DOHH2 (cell line): ENCODE measurements at regions not wholly inside any gene's neighbourhood (a gene's known extent, or its start where the extent isn't known, plus 50 kb on each side); places are given as distances from the start of the nearest gene placed in this dataset.

Experiments used
- EZH2phosphoT487 ChIP-seq: fragments of 200-600 bp; sonication (generic); IDR thresholded peaks from 2 replicates; pipeline ENCODE4 v1.6.1; 2017; ENCODE audit warnings: borderline replicate concordance, mild to moderate bottlenecking, antibody characterized with exemption, low read length, moderate library complexity, mixed read lengths
- TF ChIP-seq, protein P1 (sequence below): fragments of 200-600 bp; sonication (generic); IDR thresholded peaks from one replicate; pipeline ENCODE4 v1.5.1; 2014; ENCODE audit warnings: antibody characterized with exemption, mild to moderate bottlenecking, low read depth, low read length; ENCODE audit not compliant: poor library complexity, severe bottlenecking

- TF ChIP-seq, protein P1, sequence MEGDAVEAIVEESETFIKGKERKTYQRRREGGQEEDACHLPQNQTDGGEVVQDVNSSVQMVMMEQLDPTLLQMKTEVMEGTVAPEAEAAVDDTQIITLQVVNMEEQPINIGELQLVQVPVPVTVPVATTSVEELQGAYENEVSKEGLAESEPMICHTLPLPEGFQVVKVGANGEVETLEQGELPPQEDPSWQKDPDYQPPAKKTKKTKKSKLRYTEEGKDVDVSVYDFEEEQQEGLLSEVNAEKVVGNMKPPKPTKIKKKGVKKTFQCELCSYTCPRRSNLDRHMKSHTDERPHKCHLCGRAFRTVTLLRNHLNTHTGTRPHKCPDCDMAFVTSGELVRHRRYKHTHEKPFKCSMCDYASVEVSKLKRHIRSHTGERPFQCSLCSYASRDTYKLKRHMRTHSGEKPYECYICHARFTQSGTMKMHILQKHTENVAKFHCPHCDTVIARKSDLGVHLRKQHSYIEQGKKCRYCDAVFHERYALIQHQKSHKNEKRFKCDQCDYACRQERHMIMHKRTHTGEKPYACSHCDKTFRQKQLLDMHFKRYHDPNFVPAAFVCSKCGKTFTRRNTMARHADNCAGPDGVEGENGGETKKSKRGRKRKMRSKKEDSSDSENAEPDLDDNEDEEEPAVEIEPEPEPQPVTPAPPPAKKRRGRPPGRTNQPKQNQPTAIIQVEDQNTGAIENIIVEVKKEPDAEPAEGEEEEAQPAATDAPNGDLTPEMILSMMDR, result no peak
- no peak for TF ChIP-seq EZH2phosphoT487
Observed at GRCh38 chr7:17007841-17008240, 126.1 kb upstream of the AGR3 start.
